Mesothelial cell of epicardium (in vitro differentiated cells): ENCODE measurements at regions not wholly inside any gene's neighbourhood (a gene's known extent, or its start where the extent isn't known, plus 50 kb on each side); places are given as distances from the start of the nearest gene placed in this dataset.

Source experiments
- DNase-seq, 2 experiments: peaks; one replicate each; pipeline ENCODE4 v3.0.0; 2021; ENCODE audit warnings: low spot score in 2 of 2; ENCODE audit not compliant: unreplicated experiment in 2 of 2
- H3K27ac Mint-ChIP-seq: 2 replicates; pipeline ENCODE4 v1.8.0; 2021; ENCODE audit warnings: mixed read lengths
- H3K27me3 Mint-ChIP-seq: 2 replicates; pipeline ENCODE4 v1.8.0; 2021; ENCODE audit warnings: low read depth, mixed read lengths
- H3K36me3 Mint-ChIP-seq: 2 replicates; pipeline ENCODE4 v1.8.0; 2021; ENCODE audit warnings: mixed read lengths
- H3K4me1 Mint-ChIP-seq: 2 replicates; pipeline ENCODE4 v1.8.0; 2021; ENCODE audit warnings: mixed read lengths
- H3K4me3 Mint-ChIP-seq: 2 replicates; pipeline ENCODE4 v1.8.0; 2021; ENCODE audit warnings: mild to moderate bottlenecking, moderate library complexity, mixed read lengths
- H3K9me3 Mint-ChIP-seq: 2 replicates; pipeline ENCODE4 v1.8.0; 2021; ENCODE audit warnings: mixed read lengths
- CTCF ChIP-seq: fragments of 200-600 bp; sonication (generic); IDR thresholded peaks from one replicate; pipeline ENCODE4 v1.5.0; 2021; ENCODE audit warnings: antibody characterized with exemption; ENCODE audit not compliant: unreplicated experiment

- Mint-ChIP-seq H3K27me3 (peaks cover 65% of the 10 kb centered on the region), H3K27ac (no peak overlapping the region), H3K4me1 (no peaks in the 10 kb centered on the region), H3K4me3 (no peak overlapping the region), H3K9me3 (peaks cover 4% of the 10 kb centered on the region), H3K36me3 (no peaks in the 10 kb centered on the region)
- DNase-seq: no peak
- TF ChIP-seq CTCF: no peak
These were observed 170.5 kb downstream of the PTPN11 start for GRCh38 chr12:112589275-112589674.

- Mint-ChIP-seq H3K36me3 (no peaks in the 10 kb centered on the region), H3K27me3 (peaks cover 60% of the 10 kb centered on the region), H3K9me3 (peaks cover 4% of the 10 kb centered on the region), H3K4me3 (no peak overlapping the region), H3K27ac (no peak overlapping the region), H3K4me1 (no peaks in the 10 kb centered on the region)
- TF ChIP-seq CTCF: no peak
- DNase-seq: no peak
These were observed 171.5 kb downstream of the PTPN11 start for GRCh38 chr12:112590281-112590680.

GRCh38 chr12:112591488-112591887 lies 172.7 kb downstream of the PTPN11 start:
- DNase-seq: no peak
- H3K9me3 Mint-ChIP-seq: peaks cover 4% of the 10 kb centered on the region
- no peak overlapping the region for H3K4me3 Mint-ChIP-seq
- no peaks in the 10 kb centered on the region for H3K36me3 Mint-ChIP-seq
- H3K27me3 Mint-ChIP-seq: peaks cover 59% of the 10 kb centered on the region
- no peak overlapping the region for H3K27ac Mint-ChIP-seq
- TF ChIP-seq CTCF: no peak
- H3K4me1 Mint-ChIP-seq: no peaks in the 10 kb centered on the region

GRCh38 chr12:112595410-112595809 lies 176.7 kb downstream of the PTPN11 start:
- Mint-ChIP-seq H3K9me3 (peaks cover 4% of the 10 kb centered on the region), H3K4me1 (no peaks in the 10 kb centered on the region), H3K4me3 (no peak overlapping the region), H3K27ac (no peak overlapping the region), H3K36me3 (no peaks in the 10 kb centered on the region), H3K27me3 (peaks cover 65% of the 10 kb centered on the region)
- no peak for TF ChIP-seq CTCF
- no peak for DNase-seq

GRCh38 chr12:112597986-112598385 lies 179.2 kb downstream of the PTPN11 start:
- Mint-ChIP-seq H3K27ac (no peak overlapping the region), H3K4me1 (no peaks in the 10 kb centered on the region), H3K4me3 (no peak overlapping the region), H3K36me3 (no peaks in the 10 kb centered on the region), H3K27me3 (peaks cover 74% of the 10 kb centered on the region), H3K9me3 (peaks cover 4% of the 10 kb centered on the region)
- DNase-seq: no peak
- TF ChIP-seq CTCF: no peak

GRCh38 chr12:112598626-112599025 lies 179.9 kb downstream of the PTPN11 start:
- TF ChIP-seq CTCF: no peak
- Mint-ChIP-seq H3K4me1 (no peaks in the 10 kb centered on the region), H3K4me3 (no peak overlapping the region), H3K9me3 (no peaks in the 10 kb centered on the region), H3K36me3 (no peaks in the 10 kb centered on the region), H3K27ac (no peak overlapping the region), H3K27me3 (peaks cover 75% of the 10 kb centered on the region)
- no peak for DNase-seq
